NCI-H226 (cell line): ENCODE measurements at regions not wholly inside any gene's neighbourhood (a gene's known extent, or its start where the extent isn't known, plus 50 kb on each side); places are given as distances from the start of the nearest gene placed in this dataset.
"Not testable (repeated sequence)": the region's sequence is repeated elsewhere in the genome, so short reads cannot be mapped to it uniquely, and the experiment has no call there.

Source experiments
- DNase-seq: peaks from one replicate; pipeline ENCODE4 v3.0.0-alpha.2; 2015

- DNase-seq = peak; percentile 70
Measured at GRCh38 chr1:187566354-187566753, 737.6 kb downstream of the PLA2G4A start.

GRCh38 chr1:187568067-187568466 lies 739.3 kb downstream of the PLA2G4A start:
- no peak for DNase-seq

GRCh38 chr1:187570166-187570565 lies 741.4 kb downstream of the PLA2G4A start:
- no peak for DNase-seq

GRCh38 chr1:187577610-187578009 lies 748.9 kb downstream of the PLA2G4A start:
- no peak for DNase-seq

GRCh38 chr1:187588917-187589316 lies 760.2 kb downstream of the PLA2G4A start:
- no peak for DNase-seq

- no peak for DNase-seq
Measured at GRCh38 chr1:187605736-187606135, 777.0 kb downstream of the PLA2G4A start.

- DNase-seq = not testable (repeated sequence)
Measured at GRCh38 chr1:187615853-187616735, 787.3 kb downstream of the PLA2G4A start.

GRCh38 chr1:187616830-187617229 lies 788.1 kb downstream of the PLA2G4A start:
- not testable (repeated sequence) for DNase-seq

GRCh38 chr1:187617776-187618175 lies 789.0 kb downstream of the PLA2G4A start:
- no peak for DNase-seq

GRCh38 chr1:187619175-187619574 lies 790.4 kb downstream of the PLA2G4A start:
- no peak for DNase-seq

- peak; percentile 8 for DNase-seq
Measured at GRCh38 chr1:187621951-187622350, 793.2 kb downstream of the PLA2G4A start.

- DNase-seq = no peak
Measured at GRCh38 chr1:187622545-187622944, 793.8 kb downstream of the PLA2G4A start.

GRCh38 chr1:187624812-187625545 lies 796.2 kb downstream of the PLA2G4A start:
- no peak for DNase-seq

- DNase-seq = no peak
Measured at GRCh38 chr1:187626056-187626455, 797.3 kb downstream of the PLA2G4A start.

GRCh38 chr1:187627516-187627915 lies 798.8 kb downstream of the PLA2G4A start:
- no peak for DNase-seq

GRCh38 chr1:187629075-187629474 lies 800.3 kb downstream of the PLA2G4A start:
- DNase-seq = no peak

GRCh38 chr1:187630653-187631380 lies 802.1 kb downstream of the PLA2G4A start:
- DNase-seq = no peak

- no peak for DNase-seq
Measured at GRCh38 chr1:187631381-187631675, 802.6 kb downstream of the PLA2G4A start.

- DNase-seq = no peak
Measured at GRCh38 chr1:187631984-187632383, 803.2 kb downstream of the PLA2G4A start.

GRCh38 chr1:187634940-187635339 lies 806.2 kb downstream of the PLA2G4A start:
- DNase-seq = no peak

- no peak for DNase-seq
Measured at GRCh38 chr1:187638733-187639434, 810.1 kb downstream of the PLA2G4A start.

- DNase-seq = no peak
Measured at GRCh38 chr1:187641015-187641414, 812.3 kb downstream of the PLA2G4A start.

- DNase-seq = no peak
Measured at GRCh38 chr1:187641463-187641862, 812.7 kb downstream of the PLA2G4A start.
